ENCODE measurements at regions not wholly inside any gene's neighbourhood (a gene's known extent, or its start where the extent isn't known, plus 50 kb on each side); places are given as distances from the start of the nearest gene placed in this dataset.
A peak's percentile ranks its signal among the peaks of the same experiment; 100 is the strongest.

- DNase-seq (ENCODE audit: low read depth): no peak
- TF ChIP-seq CTCF (IDR thresholded peaks at IDR 0.05; ENCODE audit: control insufficient read depth, insufficient read depth, low read depth, low read length, missing control alignments): no peak
- no peak overlapping the region for H3K4me3 ChIP-seq (ENCODE audit: control insufficient read depth, low read depth, low read length)
These were observed 58.1 kb upstream of the ERG start for GRCh38 chr21:38556390-38556789.

- H3K4me3 ChIP-seq (ENCODE audit: control insufficient read depth, low read depth, low read length): no peak overlapping the region
- no peak for DNase-seq (ENCODE audit: low read depth)
- no peak for TF ChIP-seq CTCF (IDR thresholded peaks at IDR 0.05; ENCODE audit: control insufficient read depth, insufficient read depth, low read depth, low read length, missing control alignments)
These were observed 62.9 kb upstream of the ERG start for GRCh38 chr21:38561205-38561604.

GRCh38 chr21:38561613-38562581 lies 63.6 kb upstream of the ERG start:
- DNase-seq (ENCODE audit: low read depth): no peak
- no peak overlapping the region for H3K4me3 ChIP-seq (ENCODE audit: control insufficient read depth, low read depth, low read length)
- no peak for TF ChIP-seq CTCF (IDR thresholded peaks at IDR 0.05; ENCODE audit: control insufficient read depth, insufficient read depth, low read depth, low read length, missing control alignments)

GRCh38 chr21:38567335-38567969 lies 69.2 kb upstream of the ERG start:
- no peak for TF ChIP-seq CTCF (IDR thresholded peaks at IDR 0.05; ENCODE audit: control insufficient read depth, insufficient read depth, low read depth, low read length, missing control alignments)
- peak overlapping the region; percentile 6 for H3K4me3 ChIP-seq (ENCODE audit: control insufficient read depth, low read depth, low read length)
- peak; percentile 25 for DNase-seq (ENCODE audit: low read depth)

GRCh38 chr21:38567970-38568360 lies 69.7 kb upstream of the ERG start:
- no peak for DNase-seq (ENCODE audit: low read depth)
- no peak overlapping the region for H3K4me3 ChIP-seq (ENCODE audit: control insufficient read depth, low read depth, low read length)
- TF ChIP-seq CTCF (IDR thresholded peaks at IDR 0.05; ENCODE audit: control insufficient read depth, insufficient read depth, low read depth, low read length, missing control alignments): no peak

- no peak for DNase-seq (ENCODE audit: low read depth)
- TF ChIP-seq CTCF (IDR thresholded peaks at IDR 0.05; ENCODE audit: control insufficient read depth, insufficient read depth, low read depth, low read length, missing control alignments): no peak
- no peak overlapping the region for H3K4me3 ChIP-seq (ENCODE audit: control insufficient read depth, low read depth, low read length)
These were observed 71.5 kb upstream of the ERG start for GRCh38 chr21:38569733-38570132.
